Adipocyte (in vitro differentiated cells): ENCODE measurements at regions not wholly inside any gene's neighbourhood (a gene's known extent, or its start where the extent isn't known, plus 50 kb on each side); places are given as distances from the start of the nearest gene placed in this dataset.

Experiments
- DNase-seq: peaks from one replicate; pipeline ENCODE4 v3.0.0-alpha.2; 2015; ENCODE audit warnings: low read depth
- H3K27me3 ChIP-seq: replicated peaks from 2 replicates; pipeline ENCODE4 v1.7.0; 2013; ENCODE audit warnings: mild to moderate bottlenecking, low read length, moderate library complexity; ENCODE audit not compliant: control insufficient read depth, insufficient read depth
- H3K36me3 ChIP-seq: 2 replicates; pipeline ENCODE4 v1.7.0; 2013; ENCODE audit warnings: low read length, mild to moderate bottlenecking, moderate library complexity; ENCODE audit not compliant: control insufficient read depth, insufficient read depth, severe bottlenecking
- H3K4me1 ChIP-seq: 2 replicates; pipeline ENCODE4 v1.7.0; 2013; ENCODE audit warnings: mild to moderate bottlenecking, low read length, moderate library complexity; ENCODE audit not compliant: control insufficient read depth, insufficient read depth
- H3K4me3 ChIP-seq: 2 replicates; pipeline ENCODE4 v1.7.0; 2013; ENCODE audit warnings: mild to moderate bottlenecking, low read length, moderate library complexity
- H3K9ac ChIP-seq: 2 replicates; pipeline ENCODE4 v1.7.0; 2013; ENCODE audit warnings: mild to moderate bottlenecking, low read length, moderate library complexity
- H3K9me3 ChIP-seq: 2 replicates; pipeline ENCODE4 v1.7.0; 2013; ENCODE audit warnings: mild to moderate bottlenecking, low read length, moderate library complexity; ENCODE audit not compliant: control insufficient read depth

GRCh38 chr16:51967646-51968045 is 579.3 kb downstream of the TOX3 start:
- Histone ChIP-seq H3K4me3 (no peak overlapping the region), H3K4me1 (no peaks in the 10 kb centered on the region), H3K9ac (no peak overlapping the region), H3K27me3 (peaks cover 15% of the 10 kb centered on the region), H3K36me3 (no peaks in the 10 kb centered on the region), H3K9me3 (no peaks in the 10 kb centered on the region)
- DNase-seq = no peak

- Histone ChIP-seq H3K9ac (no peak overlapping the region), H3K9me3 (no peaks in the 10 kb centered on the region), H3K36me3 (no peaks in the 10 kb centered on the region), H3K4me1 (no peaks in the 10 kb centered on the region), H3K4me3 (no peak overlapping the region), H3K27me3 (peaks cover 24% of the 10 kb centered on the region)
- DNase-seq = no peak
These were observed 586.0 kb downstream of the TOX3 start for GRCh38 chr16:51960931-51961330.

- Histone ChIP-seq H3K4me3 (no peak overlapping the region), H3K4me1 (no peaks in the 10 kb centered on the region), H3K36me3 (no peaks in the 10 kb centered on the region), H3K27me3 (peaks cover 18% of the 10 kb centered on the region), H3K9me3 (no peaks in the 10 kb centered on the region), H3K9ac (no peak overlapping the region)
- no peak for DNase-seq
These were observed 593.5 kb downstream of the TOX3 start for GRCh38 chr16:51953286-51953985.

GRCh38 chr16:51952500-51952899 is 594.4 kb downstream of the TOX3 start:
- peak; percentile 4 for DNase-seq
- no peaks in the 10 kb centered on the region for H3K4me1 ChIP-seq
- no peaks in the 10 kb centered on the region for H3K9me3 ChIP-seq
- no peak overlapping the region for H3K4me3 ChIP-seq
- H3K36me3 ChIP-seq = no peaks in the 10 kb centered on the region
- peaks cover 24% of the 10 kb centered on the region for H3K27me3 ChIP-seq
- H3K9ac ChIP-seq = no peak overlapping the region

- H3K4me1 ChIP-seq = no peaks in the 10 kb centered on the region
- no peaks in the 10 kb centered on the region for H3K9me3 ChIP-seq
- H3K4me3 ChIP-seq = no peak overlapping the region
- no peak for DNase-seq
- peaks cover 24% of the 10 kb centered on the region for H3K27me3 ChIP-seq
- H3K9ac ChIP-seq = no peak overlapping the region
- no peaks in the 10 kb centered on the region for H3K36me3 ChIP-seq
These were observed 595.2 kb downstream of the TOX3 start for GRCh38 chr16:51951668-51952298.

GRCh38 chr16:51950118-51950780 is 596.7 kb downstream of the TOX3 start:
- H3K4me1 ChIP-seq = no peaks in the 10 kb centered on the region
- no peak for DNase-seq
- H3K36me3 ChIP-seq = no peaks in the 10 kb centered on the region
- peaks cover 29% of the 10 kb centered on the region for H3K27me3 ChIP-seq
- no peaks in the 10 kb centered on the region for H3K9me3 ChIP-seq
- no peak overlapping the region for H3K4me3 ChIP-seq
- H3K9ac ChIP-seq = no peak overlapping the region

GRCh38 chr16:51949282-51949681 is 597.7 kb downstream of the TOX3 start:
- no peak for DNase-seq

GRCh38 chr16:51941412-51941811 is 605.5 kb downstream of the TOX3 start:
- H3K9me3 ChIP-seq = no peaks in the 10 kb centered on the region
- no peak overlapping the region for H3K4me3 ChIP-seq
- H3K9ac ChIP-seq = no peak overlapping the region
- peaks cover 34% of the 10 kb centered on the region for H3K27me3 ChIP-seq
- no peak for DNase-seq
- no peaks in the 10 kb centered on the region for H3K36me3 ChIP-seq
- H3K4me1 ChIP-seq = no peaks in the 10 kb centered on the region

More at GRCh38 chr16:51949282-51949681, 597.7 kb downstream of the TOX3 start:
- no peaks in the 10 kb centered on the region for H3K4me1 ChIP-seq
- H3K4me3 ChIP-seq = no peak overlapping the region
- peaks cover 27% of the 10 kb centered on the region for H3K27me3 ChIP-seq
- no peaks in the 10 kb centered on the region for H3K9me3 ChIP-seq
- no peak overlapping the region for H3K9ac ChIP-seq
- H3K36me3 ChIP-seq = no peaks in the 10 kb centered on the region

- H3K27me3 ChIP-seq = peaks cover 28% of the 10 kb centered on the region
- H3K9ac ChIP-seq = no peak overlapping the region
- H3K4me1 ChIP-seq = no peaks in the 10 kb centered on the region
- no peak overlapping the region for H3K4me3 ChIP-seq
- no peak for DNase-seq
- H3K9me3 ChIP-seq = no peaks in the 10 kb centered on the region
- no peaks in the 10 kb centered on the region for H3K36me3 ChIP-seq
These were observed 606.8 kb downstream of the TOX3 start for GRCh38 chr16:51940183-51940582.

GRCh38 chr16:51939378-51939871 is 607.5 kb downstream of the TOX3 start:
- no peaks in the 10 kb centered on the region for H3K9me3 ChIP-seq
- no peak overlapping the region for H3K9ac ChIP-seq
- DNase-seq = no peak
- H3K36me3 ChIP-seq = no peaks in the 10 kb centered on the region
- H3K4me3 ChIP-seq = no peak overlapping the region
- peaks cover 28% of the 10 kb centered on the region for H3K27me3 ChIP-seq
- H3K4me1 ChIP-seq = no peaks in the 10 kb centered on the region

- no peak for DNase-seq
- Histone ChIP-seq H3K4me1 (no peaks in the 10 kb centered on the region), H3K36me3 (no peaks in the 10 kb centered on the region), H3K9me3 (no peaks in the 10 kb centered on the region), H3K4me3 (no peak overlapping the region), H3K9ac (no peak overlapping the region), H3K27me3 (peaks cover 28% of the 10 kb centered on the region)
These were observed 608.1 kb downstream of the TOX3 start for GRCh38 chr16:51938861-51939260.
